ENCODE measurements at regions not wholly inside any gene's neighbourhood (a gene's known extent, or its start where the extent isn't known, plus 50 kb on each side); places are given as distances from the start of the nearest gene placed in this dataset.

GRCh38 chr1:81174052-81174451 is 626.7 kb upstream of the ADGRL2 start:
- no peaks in the 10 kb centered on the region for H3K4me1 Mint-ChIP-seq (ENCODE audit: low read depth, unreplicated experiment)
- no peak overlapping the region for H3K4me3 Mint-ChIP-seq (ENCODE audit: unreplicated experiment)
- H3K27me3 ChIP-seq (replicated peaks; ENCODE audit: control insufficient read depth, insufficient read depth, low read length): no peaks in the 10 kb centered on the region
- BruUV-seq (replicated peaks): no TSS peak
- H3K9me3 Mint-ChIP-seq (ENCODE audit: unreplicated experiment): peaks cover 11% of the 10 kb centered on the region
- no peak overlapping the region for H3K4me3 ChIP-seq (ENCODE audit: low read depth, low read length)
- CTCF ChIA-PET: no interaction called here
- no peaks in the 10 kb centered on the region for H3K36me3 ChIP-seq (ENCODE audit: control insufficient read depth, insufficient read depth, low read length)
- H3K4me1 ChIP-seq: no peaks in the 10 kb centered on the region
- H3K9me3 ChIP-seq: no peaks in the 10 kb centered on the region
- intact Hi-C loops (cut with micrococcal nuclease; ENCODE audit: unreplicated experiment): no loop called here
- DNase-seq: no peak
- H3K36me3 Mint-ChIP-seq (ENCODE audit: insufficient read depth, unreplicated experiment): no peaks in the 10 kb centered on the region
- TF ChIP-seq CTCF (IDR thresholded peaks at IDR 0.05; ENCODE audit: insufficient read depth in 1 of 2, low read depth in 1 of 2, low read length in 1 of 2, severe bottlenecking in 1 of 2, unreplicated experiment in 1 of 2): no peak
- H3K27ac Mint-ChIP-seq (ENCODE audit: unreplicated experiment): no peak overlapping the region
- POLR2A ChIA-PET: no interaction called here
- no peaks in the 10 kb centered on the region for H3K27me3 Mint-ChIP-seq (ENCODE audit: insufficient read depth, unreplicated experiment)

GRCh38 chr1:81172483-81172882 is 628.3 kb upstream of the ADGRL2 start:
- Mint-ChIP-seq H3K4me3 (ENCODE audit: unreplicated experiment) (no peak overlapping the region), H3K27me3 (ENCODE audit: insufficient read depth, unreplicated experiment) (no peaks in the 10 kb centered on the region), H3K9me3 (ENCODE audit: unreplicated experiment) (peaks cover 11% of the 10 kb centered on the region), H3K36me3 (ENCODE audit: insufficient read depth, unreplicated experiment) (no peaks in the 10 kb centered on the region), H3K4me1 (ENCODE audit: low read depth, unreplicated experiment) (no peaks in the 10 kb centered on the region), H3K27ac (ENCODE audit: unreplicated experiment) (no peak overlapping the region)
- Histone ChIP-seq H3K36me3 (ENCODE audit: control insufficient read depth, insufficient read depth, low read length) (no peaks in the 10 kb centered on the region), H3K4me3 (ENCODE audit: low read depth, low read length) (no peak overlapping the region), H3K4me1 (no peaks in the 10 kb centered on the region), H3K9me3 (no peaks in the 10 kb centered on the region), H3K27me3 (replicated peaks; ENCODE audit: control insufficient read depth, insufficient read depth, low read length) (no peaks in the 10 kb centered on the region)
- intact Hi-C loops (cut with micrococcal nuclease; ENCODE audit: unreplicated experiment): no loop called here
- DNase-seq: no peak
- ChIA-PET POLR2A (no interaction called here), CTCF (no interaction called here)
- BruUV-seq (replicated peaks): no TSS peak
- no peak for TF ChIP-seq CTCF (IDR thresholded peaks at IDR 0.05; ENCODE audit: insufficient read depth in 1 of 2, low read depth in 1 of 2, low read length in 1 of 2, severe bottlenecking in 1 of 2, unreplicated experiment in 1 of 2)

- H3K27me3 ChIP-seq (replicated peaks; ENCODE audit: control insufficient read depth, insufficient read depth, low read length): no peaks in the 10 kb centered on the region
- POLR2A ChIA-PET: no interaction called here
- H3K27me3 Mint-ChIP-seq (ENCODE audit: insufficient read depth, unreplicated experiment): no peaks in the 10 kb centered on the region
- no peak overlapping the region for H3K27ac Mint-ChIP-seq (ENCODE audit: unreplicated experiment)
- TF ChIP-seq CTCF (IDR thresholded peaks at IDR 0.05; ENCODE audit: insufficient read depth in 1 of 2, low read depth in 1 of 2, low read length in 1 of 2, severe bottlenecking in 1 of 2, unreplicated experiment in 1 of 2): no peak
- intact Hi-C loops (cut with micrococcal nuclease; ENCODE audit: unreplicated experiment): no loop called here
- peaks cover 11% of the 10 kb centered on the region for H3K9me3 Mint-ChIP-seq (ENCODE audit: unreplicated experiment)
- no peak overlapping the region for H3K4me3 Mint-ChIP-seq (ENCODE audit: unreplicated experiment)
- no peaks in the 10 kb centered on the region for H3K36me3 ChIP-seq (ENCODE audit: control insufficient read depth, insufficient read depth, low read length)
- CTCF ChIA-PET: no interaction called here
- H3K4me1 Mint-ChIP-seq (ENCODE audit: low read depth, unreplicated experiment): no peaks in the 10 kb centered on the region
- no peak overlapping the region for H3K4me3 ChIP-seq (ENCODE audit: low read depth, low read length)
- no TSS peak for BruUV-seq (replicated peaks)
- no peaks in the 10 kb centered on the region for H3K9me3 ChIP-seq
- H3K4me1 ChIP-seq: no peaks in the 10 kb centered on the region
- DNase-seq: no peak
- H3K36me3 Mint-ChIP-seq (ENCODE audit: insufficient read depth, unreplicated experiment): no peaks in the 10 kb centered on the region
Observed at GRCh38 chr1:81170721-81171120, 630.0 kb upstream of the ADGRL2 start.

Measured in Caco-2 (cell line).